GM23248 (cell line): ENCODE measurements at regions not wholly inside any gene's neighbourhood (a gene's known extent, or its start where the extent isn't known, plus 50 kb on each side); places are given as distances from the start of the nearest gene placed in this dataset.

Experiments
- EZH2 ChIP-seq: fragments of 200-600 bp; sonication (generic); IDR thresholded peaks from 2 replicates; pipeline ENCODE4 v1.6.1; 2018; ENCODE audit warnings: antibody characterized with exemption, mild to moderate bottlenecking; ENCODE audit not compliant: insufficient read depth, poor library complexity, severe bottlenecking
- EZH2phosphoT487 ChIP-seq: fragments of 200-600 bp; sonication (generic); IDR thresholded peaks from 2 replicates; pipeline ENCODE4 v1.6.1; 2018; ENCODE audit warnings: antibody characterized with exemption, moderate library complexity, mild to moderate bottlenecking, low read depth; ENCODE audit not compliant: insufficient read depth

DNA sequence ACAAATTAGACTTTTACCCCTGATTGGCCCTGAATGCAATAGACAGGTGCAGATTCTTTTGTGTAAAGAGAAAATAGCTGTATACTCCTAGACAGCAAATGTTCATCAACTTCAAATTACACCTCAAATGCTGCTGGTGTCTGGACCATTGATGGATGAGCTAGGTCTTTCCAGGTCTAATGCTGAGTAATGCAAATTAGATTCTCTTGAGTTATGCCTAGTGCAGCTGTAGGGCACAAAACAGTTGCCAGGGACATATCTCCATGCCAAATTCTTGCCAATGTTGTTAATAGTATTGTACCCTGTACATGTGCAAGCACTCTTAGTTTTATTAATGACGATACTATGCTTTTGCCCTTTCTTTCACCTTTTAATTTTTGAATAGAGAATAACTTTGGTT lies 72.3 kb upstream of the CNTLN start:
- TF ChIP-seq EZH2, result no peak
- no peak for TF ChIP-seq EZH2phosphoT487
